LNCaP clone FGC (cell line): ENCODE measurements at regions not wholly inside any gene's neighbourhood (a gene's known extent, or its start where the extent isn't known, plus 50 kb on each side); places are given as distances from the start of the nearest gene placed in this dataset.
"Not testable (repeated sequence)": the region's sequence is repeated elsewhere in the genome, so short reads cannot be mapped to it uniquely, and the experiment has no call there.

Experiments
- DNase-seq: peaks from one replicate; pipeline ENCODE4 v3.0.0-alpha.2; 2011; ENCODE audit warnings: low read depth
- H3K4me3 ChIP-seq: 2 replicates; pipeline ENCODE4 v1.5.1; 2011; ENCODE audit warnings: mild to moderate bottlenecking, low read depth, low read length, control low read depth
- CTCF ChIP-seq: IDR thresholded peaks from 2 replicates; pipeline ENCODE4 v1.5.1; 2012; ENCODE audit warnings: mild to moderate bottlenecking; ENCODE audit not compliant: control insufficient read depth, insufficient read depth; ENCODE audit errors: extremely low read depth

- TF ChIP-seq CTCF: peak; percentile 63
- H3K4me3 ChIP-seq: peak overlapping the region; percentile 31; the same call in 1 of the 2 replicates
- peak; percentile 32 for DNase-seq
Observed at GRCh38 chr20:29443206-29443781, 1814.2 kb upstream of the DEFB115 start.

GRCh38 chr20:29443819-29444218 lies 1813.6 kb upstream of the DEFB115 start:
- TF ChIP-seq CTCF: no peak
- no peak for DNase-seq
- peak overlapping the region; percentile 63 for H3K4me3 ChIP-seq

DNA sequence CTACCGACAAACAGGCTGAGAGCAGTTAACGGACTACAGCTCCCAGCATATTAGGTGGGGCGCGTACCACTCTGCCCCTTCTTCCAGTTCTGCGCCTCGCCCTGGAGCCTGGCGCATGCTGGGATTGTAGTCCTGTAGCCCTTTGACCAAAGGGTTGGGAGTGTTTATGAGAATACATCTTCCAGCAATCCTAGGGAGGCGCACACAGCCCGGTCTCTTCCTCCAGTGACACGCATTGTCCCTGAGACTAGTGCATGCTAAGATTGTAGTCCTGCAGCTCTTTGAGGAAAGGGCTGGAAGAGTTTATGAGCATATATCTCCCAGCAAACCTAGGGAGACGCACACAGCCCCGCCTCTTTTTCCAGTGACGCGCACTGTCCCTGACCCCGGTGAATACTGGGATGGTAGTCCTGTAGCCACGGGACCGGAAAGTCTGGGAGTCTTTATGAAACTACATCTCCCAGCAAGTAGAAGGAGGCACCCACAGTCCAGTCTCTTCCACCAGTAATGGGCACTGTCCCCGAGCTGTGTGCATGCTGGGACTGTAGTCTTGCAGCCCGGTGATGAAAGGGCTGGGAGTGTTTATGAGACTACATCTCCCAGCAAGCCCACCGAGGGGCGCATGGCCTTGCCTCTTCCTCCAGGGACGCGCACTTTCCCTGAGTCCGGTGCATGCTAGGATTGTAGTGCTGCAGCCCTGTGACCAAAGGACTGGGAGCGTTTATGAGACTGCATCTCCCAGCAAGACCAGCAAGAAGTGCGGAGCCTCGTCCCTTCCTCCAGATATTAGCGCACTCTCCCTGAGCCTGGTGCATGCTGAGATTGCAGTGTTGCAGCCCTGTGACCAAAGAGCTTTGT lies 1812.2 kb upstream of the DEFB115 start:
- DNase-seq: peak; percentile 99
- H3K4me3 ChIP-seq: peak overlapping the region; percentile 63

GRCh38 chr20:29447517-29448484 lies 1809.7 kb upstream of the DEFB115 start:
- not testable (repeated sequence) for DNase-seq
- H3K4me3 ChIP-seq: peak overlapping the region; percentile 48

- no peak for TF ChIP-seq CTCF
- peak overlapping the region; percentile 48 for H3K4me3 ChIP-seq
- no peak for DNase-seq
Observed at GRCh38 chr20:29448806-29449470, 1808.5 kb upstream of the DEFB115 start.

DNA sequence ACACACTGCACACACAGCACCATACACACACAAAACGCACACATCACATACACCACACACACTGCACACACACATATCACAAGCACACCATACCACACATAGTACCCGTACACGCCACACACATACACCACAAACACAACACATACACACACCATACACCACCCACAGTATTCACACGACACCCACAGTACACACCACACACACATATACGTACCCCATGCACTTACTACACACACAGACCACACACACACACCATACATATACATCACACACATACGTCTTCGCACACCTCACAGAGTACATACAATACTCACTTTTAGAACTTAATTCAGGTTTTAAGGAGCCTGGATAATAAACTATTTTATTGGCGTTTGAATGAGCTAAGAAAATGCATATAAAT lies 1805.3 kb upstream of the DEFB115 start:
- no peak for TF ChIP-seq CTCF
- no peak for DNase-seq
- H3K4me3 ChIP-seq: no peak overlapping the region

DNA sequence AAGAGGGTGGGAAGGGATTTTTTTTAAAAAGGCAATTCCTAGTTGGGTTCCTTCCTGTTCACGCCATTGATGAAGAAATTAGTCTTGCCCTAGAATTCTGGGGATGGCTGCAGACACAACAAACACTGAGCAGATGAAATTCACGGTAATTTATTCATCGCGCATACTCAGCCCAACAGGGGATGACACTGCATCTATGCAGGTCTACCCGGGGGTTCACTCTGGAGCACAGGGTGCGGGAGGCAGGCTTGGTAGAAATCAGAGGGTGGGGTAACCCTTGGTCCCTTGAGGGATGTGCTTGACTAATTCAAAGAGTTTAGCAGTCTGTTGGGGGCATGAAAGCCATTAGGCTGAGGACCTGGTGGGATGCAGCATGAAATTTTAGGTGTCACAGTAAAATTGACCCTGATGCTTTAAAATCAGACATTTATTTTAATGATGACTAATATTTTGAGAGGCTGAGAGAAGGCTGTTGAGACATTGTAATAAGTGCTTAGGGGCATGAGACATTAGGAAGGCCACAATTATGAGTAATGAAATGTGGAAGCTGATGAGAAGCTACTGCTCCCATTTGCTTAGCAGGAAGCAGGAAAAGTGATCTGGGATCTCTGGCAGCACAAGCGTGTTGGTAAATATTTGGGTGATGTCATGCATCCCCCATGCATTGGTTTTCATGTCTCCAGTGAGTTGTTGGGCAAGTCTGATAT lies 1800.3 kb upstream of the DEFB115 start:
- H3K4me3 ChIP-seq: not testable (repeated sequence)

More for the DNA sequence above, 1800.3 kb upstream of the DEFB115 start:
- peak; percentile 39 for DNase-seq
